GM23338 (cell line): ENCODE measurements at regions not wholly inside any gene's neighbourhood (a gene's known extent, or its start where the extent isn't known, plus 50 kb on each side); places are given as distances from the start of the nearest gene placed in this dataset.

Source experiments
- CTCF ChIP-seq, 2 experiments: fragments of 200-600 bp in 1 of 2; sonication (generic) in 1 of 2; conservative IDR thresholded peaks; 2 replicates each; pipeline versions ENCODE4 v1.5.1 to v1.6.1; 2016 to 2017; ENCODE audit warnings: antibody characterized with exemption in 2 of 2, low read depth in 2 of 2, mild to moderate bottlenecking in 2 of 2, moderate library complexity in 1 of 2
- EZH2 ChIP-seq: fragments of 200-600 bp; sonication (generic); IDR thresholded peaks from one replicate; pipeline ENCODE4 v1.8.0; 2017; ENCODE audit warnings: antibody characterized with exemption, mild to moderate bottlenecking, low read depth; ENCODE audit not compliant: unreplicated experiment
- POLR2AphosphoS5 ChIP-seq: IDR thresholded peaks from 2 replicates; pipeline ENCODE4 v1.6.1; 2016; ENCODE audit warnings: antibody characterized with exemption, low read depth
- TF ChIP-seq, protein P1 (sequence below): IDR thresholded peaks from one replicate; pipeline ENCODE4 v1.6.1; 2018; ENCODE audit warnings: antibody characterized with exemption; ENCODE audit not compliant: unreplicated experiment

DNA sequence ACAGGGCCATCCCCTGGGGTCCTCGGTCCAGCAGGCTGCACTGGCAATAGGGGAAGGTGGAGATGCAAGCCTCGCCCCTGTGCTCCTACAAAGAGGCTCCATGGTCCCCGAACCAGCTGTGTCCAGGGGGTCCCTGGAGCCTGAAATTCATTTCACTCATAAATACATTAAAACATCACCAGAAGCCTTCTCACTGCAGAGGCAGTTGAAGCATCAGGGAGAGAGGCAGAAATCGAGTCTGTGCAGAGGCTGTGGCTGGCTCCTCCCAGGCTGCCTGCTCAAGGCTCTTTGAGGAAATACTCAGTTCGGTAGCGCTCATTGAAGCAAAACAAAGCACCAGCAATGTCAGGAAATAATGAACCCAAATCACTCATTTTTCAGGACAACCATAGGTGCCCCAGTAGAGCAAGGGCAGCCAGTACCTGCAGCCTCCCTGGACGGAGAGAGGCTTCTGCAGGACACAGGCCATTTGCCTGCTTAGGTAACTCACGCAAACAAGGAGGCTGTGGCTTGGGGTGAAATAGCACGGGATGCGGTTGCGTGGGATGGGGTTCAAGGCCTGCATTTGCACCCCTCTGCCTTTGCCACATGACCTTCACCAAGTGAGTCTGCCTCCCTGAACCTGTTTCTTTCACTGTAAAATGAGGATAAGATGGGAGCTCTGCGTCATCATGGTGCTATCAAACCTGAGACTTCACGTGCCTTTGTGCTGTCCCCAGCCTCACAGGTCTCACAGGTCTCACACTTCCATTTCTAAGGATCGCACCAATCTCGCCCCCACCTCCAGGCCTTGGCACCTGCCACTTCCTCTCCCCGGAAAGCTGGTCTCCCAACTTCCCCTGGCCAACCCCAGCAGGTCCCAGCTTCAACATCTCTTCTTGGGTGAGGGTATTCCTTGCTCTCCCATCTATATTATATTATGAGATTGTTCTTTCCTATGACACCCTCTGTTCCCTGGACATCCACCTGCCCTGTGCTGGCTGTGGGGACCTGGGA is 84.3 kb upstream of the SHISAL1 start:
- TF ChIP-seq CTCF (conservative IDR thresholded peaks at IDR 0.05; ENCODE audit: low read depth in 2 of 2): no peak
- no peak for TF ChIP-seq POLR2AphosphoS5
- no peak for TF ChIP-seq EZH2
- TF ChIP-seq, protein P1, sequence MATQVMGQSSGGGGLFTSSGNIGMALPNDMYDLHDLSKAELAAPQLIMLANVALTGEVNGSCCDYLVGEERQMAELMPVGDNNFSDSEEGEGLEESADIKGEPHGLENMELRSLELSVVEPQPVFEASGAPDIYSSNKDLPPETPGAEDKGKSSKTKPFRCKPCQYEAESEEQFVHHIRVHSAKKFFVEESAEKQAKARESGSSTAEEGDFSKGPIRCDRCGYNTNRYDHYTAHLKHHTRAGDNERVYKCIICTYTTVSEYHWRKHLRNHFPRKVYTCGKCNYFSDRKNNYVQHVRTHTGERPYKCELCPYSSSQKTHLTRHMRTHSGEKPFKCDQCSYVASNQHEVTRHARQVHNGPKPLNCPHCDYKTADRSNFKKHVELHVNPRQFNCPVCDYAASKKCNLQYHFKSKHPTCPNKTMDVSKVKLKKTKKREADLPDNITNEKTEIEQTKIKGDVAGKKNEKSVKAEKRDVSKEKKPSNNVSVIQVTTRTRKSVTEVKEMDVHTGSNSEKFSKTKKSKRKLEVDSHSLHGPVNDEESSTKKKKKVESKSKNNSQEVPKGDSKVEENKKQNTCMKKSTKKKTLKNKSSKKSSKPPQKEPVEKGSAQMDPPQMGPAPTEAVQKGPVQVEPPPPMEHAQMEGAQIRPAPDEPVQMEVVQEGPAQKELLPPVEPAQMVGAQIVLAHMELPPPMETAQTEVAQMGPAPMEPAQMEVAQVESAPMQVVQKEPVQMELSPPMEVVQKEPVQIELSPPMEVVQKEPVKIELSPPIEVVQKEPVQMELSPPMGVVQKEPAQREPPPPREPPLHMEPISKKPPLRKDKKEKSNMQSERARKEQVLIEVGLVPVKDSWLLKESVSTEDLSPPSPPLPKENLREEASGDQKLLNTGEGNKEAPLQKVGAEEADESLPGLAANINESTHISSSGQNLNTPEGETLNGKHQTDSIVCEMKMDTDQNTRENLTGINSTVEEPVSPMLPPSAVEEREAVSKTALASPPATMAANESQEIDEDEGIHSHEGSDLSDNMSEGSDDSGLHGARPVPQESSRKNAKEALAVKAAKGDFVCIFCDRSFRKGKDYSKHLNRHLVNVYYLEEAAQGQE: no peak
